SK-N-SH treated with all-trans-retinoic acid at 6 μM for 48 hours (cell line): ENCODE measurements at regions not wholly inside any gene's neighbourhood (a gene's known extent, or its start where the extent isn't known, plus 50 kb on each side); places are given as distances from the start of the nearest gene placed in this dataset.

ENCODE experiments used
- ATAC-seq: fragments of 200-7000 bp; cut with Tn5 transposase; 3 replicates; pipeline ENCODE4 v1.9.1; 2020; ENCODE audit warnings: mild to moderate bottlenecking, moderate library complexity
- ARNTL ChIP-seq: fragments of 450-650 bp; formaldehyde crosslinking; IDR thresholded peaks from 2 replicates; pipeline ENCODE4 v1.5.0; 2020; ENCODE audit warnings: low read depth, mild to moderate bottlenecking, moderate library complexity, borderline replicate concordance
- BACH2 ChIP-seq: fragments of 250-450 bp; sonication (Bioruptor Pico); IDR thresholded peaks from 2 replicates; pipeline ENCODE4 v1.9.0; 2021; ENCODE audit warnings: mild to moderate bottlenecking, borderline replicate concordance
- ESRRG ChIP-seq: fragments of 250-450 bp; sonication (Bioruptor Pico); IDR thresholded peaks from 2 replicates; pipeline ENCODE4 v1.6.1; 2021; ENCODE audit warnings: mild to moderate bottlenecking
- GLIS3 ChIP-seq: fragments of 250-450 bp; sonication (Bioruptor Pico); IDR thresholded peaks from 2 replicates; pipeline ENCODE4 v1.5.0; 2020; ENCODE audit warnings: mild to moderate bottlenecking, moderate library complexity
- ISL1 ChIP-seq: fragments of 250-450 bp; sonication (Bioruptor Pico); IDR thresholded peaks from 2 replicates; pipeline ENCODE4 v2.1.2; 2022; ENCODE audit warnings: mild to moderate bottlenecking, moderate library complexity
- PATZ1 ChIP-seq: fragments of 250-450 bp; sonication (Bioruptor Pico); IDR thresholded peaks from 2 replicates; pipeline ENCODE4 v1.8.0; 2020; ENCODE audit warnings: mild to moderate bottlenecking, moderate library complexity, borderline replicate concordance
- POU6F1 ChIP-seq: fragments of 250-450 bp; sonication (Bioruptor Pico); IDR thresholded peaks from 2 replicates; pipeline ENCODE4 v1.8.0; 2021; ENCODE audit warnings: low read depth, mild to moderate bottlenecking, moderate library complexity, borderline replicate concordance
- PPARA ChIP-seq: fragments of 250-450 bp; sonication (Bioruptor Pico); IDR thresholded peaks from 2 replicates; pipeline ENCODE4 v1.5.0; 2020; ENCODE audit warnings: mild to moderate bottlenecking, borderline replicate concordance
- RARB ChIP-seq: fragments of 250-450 bp; sonication (Bioruptor Pico); IDR thresholded peaks from 2 replicates; pipeline ENCODE4 v1.8.0; 2021; ENCODE audit warnings: mild to moderate bottlenecking, moderate library complexity
- SNAI2 ChIP-seq: fragments of 250-450 bp; sonication (Bioruptor Pico); IDR thresholded peaks from 2 replicates; pipeline ENCODE4 v1.5.0; 2020; ENCODE audit warnings: mild to moderate bottlenecking, moderate library complexity
- ZFP3 ChIP-seq: fragments of 250-450 bp; sonication (Bioruptor Pico); IDR thresholded peaks from 2 replicates; pipeline ENCODE4 v1.5.0; 2020; ENCODE audit warnings: mild to moderate bottlenecking, moderate library complexity
- ZFP30 ChIP-seq: fragments of 450-650 bp; formaldehyde crosslinking; IDR thresholded peaks from 2 replicates; pipeline ENCODE4 v1.5.0; 2022; ENCODE audit warnings: mild to moderate bottlenecking, moderate library complexity
- ZNF565 ChIP-seq: fragments of 450-650 bp; formaldehyde crosslinking; conservative IDR thresholded peaks from 2 replicates; pipeline ENCODE4 v1.5.0; 2020; ENCODE audit warnings: low read depth, mild to moderate bottlenecking, moderate library complexity
- ZNF70 ChIP-seq: fragments of 450-650 bp; formaldehyde crosslinking; IDR thresholded peaks from 2 replicates; pipeline ENCODE4 v1.5.0; 2020; ENCODE audit warnings: mild to moderate bottlenecking, moderate library complexity
- TF ChIP-seq, protein P1 (sequence below): fragments of 250-450 bp; sonication (Bioruptor Pico); IDR thresholded peaks from 2 replicates; pipeline ENCODE4 v1.5.1; 2020; ENCODE audit warnings: low read depth, mild to moderate bottlenecking, moderate library complexity
- TF ChIP-seq, protein P2 (sequence below): fragments of 250-450 bp; sonication (Bioruptor Pico); IDR thresholded peaks from 2 replicates; pipeline ENCODE4 v1.5.0; 2020; ENCODE audit warnings: mild to moderate bottlenecking, moderate library complexity

- no peak for ATAC-seq
- no peak for TF ChIP-seq BACH2 (CRISPR knock-in tag)
- no peak for TF ChIP-seq ARNTL
- no peak for TF ChIP-seq ZNF70
- TF ChIP-seq POU6F1 (CRISPR knock-in tag): no peak
- TF ChIP-seq, protein P1, sequence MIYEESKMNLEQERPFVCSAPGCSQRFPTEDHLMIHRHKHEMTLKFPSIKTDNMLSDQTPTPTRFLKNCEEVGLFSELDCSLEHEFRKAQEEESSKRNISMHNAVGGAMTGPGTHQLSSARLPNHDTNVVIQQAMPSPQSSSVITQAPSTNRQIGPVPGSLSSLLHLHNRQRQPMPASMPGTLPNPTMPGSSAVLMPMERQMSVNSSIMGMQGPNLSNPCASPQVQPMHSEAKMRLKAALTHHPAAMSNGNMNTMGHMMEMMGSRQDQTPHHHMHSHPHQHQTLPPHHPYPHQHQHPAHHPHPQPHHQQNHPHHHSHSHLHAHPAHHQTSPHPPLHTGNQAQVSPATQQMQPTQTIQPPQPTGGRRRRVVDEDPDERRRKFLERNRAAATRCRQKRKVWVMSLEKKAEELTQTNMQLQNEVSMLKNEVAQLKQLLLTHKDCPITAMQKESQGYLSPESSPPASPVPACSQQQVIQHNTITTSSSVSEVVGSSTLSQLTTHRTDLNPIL (CRISPR knock-in tag): no peak
- TF ChIP-seq ZFP30: no peak
- TF ChIP-seq PATZ1 (CRISPR knock-in tag): no peak
- TF ChIP-seq, all 23 proteins: peak for 0
Measured at GRCh38 chr7:22555476-22555875, 55.5 kb upstream of the STEAP1B start.

DNA sequence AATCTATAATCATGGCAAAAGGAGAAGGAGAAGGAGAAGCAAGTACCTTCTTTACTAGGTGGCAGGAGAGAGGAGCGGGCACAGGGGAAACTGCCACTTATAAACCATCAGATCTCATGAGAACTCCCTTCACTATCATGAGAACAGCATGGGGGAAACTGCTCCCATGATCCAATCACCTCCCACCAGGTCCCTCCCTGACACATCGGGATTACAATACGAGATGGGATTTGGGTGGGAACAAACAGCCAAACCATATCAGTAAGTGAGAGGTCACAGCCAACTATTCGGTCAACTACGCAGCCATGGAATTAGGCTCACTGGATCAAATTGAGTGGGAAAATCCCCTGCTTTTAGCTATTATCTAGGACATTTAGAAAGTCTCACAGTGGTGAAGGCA, 54.2 kb upstream of the STEAP1B start:
- TF ChIP-seq BACH2 (CRISPR knock-in tag) (no peak), ZNF565 (no peak), SNAI2 (no peak), RARB (CRISPR knock-in tag) (no peak), ZFP3 (CRISPR knock-in tag) (no peak), ESRRG (CRISPR knock-in tag) (no peak), ZFP30 (no peak), PPARA (CRISPR knock-in tag) (no peak), POU6F1 (CRISPR knock-in tag) (no peak), ISL1 (CRISPR knock-in tag) (no peak), GLIS3 (CRISPR knock-in tag) (no peak)
- TF ChIP-seq, protein P2, sequence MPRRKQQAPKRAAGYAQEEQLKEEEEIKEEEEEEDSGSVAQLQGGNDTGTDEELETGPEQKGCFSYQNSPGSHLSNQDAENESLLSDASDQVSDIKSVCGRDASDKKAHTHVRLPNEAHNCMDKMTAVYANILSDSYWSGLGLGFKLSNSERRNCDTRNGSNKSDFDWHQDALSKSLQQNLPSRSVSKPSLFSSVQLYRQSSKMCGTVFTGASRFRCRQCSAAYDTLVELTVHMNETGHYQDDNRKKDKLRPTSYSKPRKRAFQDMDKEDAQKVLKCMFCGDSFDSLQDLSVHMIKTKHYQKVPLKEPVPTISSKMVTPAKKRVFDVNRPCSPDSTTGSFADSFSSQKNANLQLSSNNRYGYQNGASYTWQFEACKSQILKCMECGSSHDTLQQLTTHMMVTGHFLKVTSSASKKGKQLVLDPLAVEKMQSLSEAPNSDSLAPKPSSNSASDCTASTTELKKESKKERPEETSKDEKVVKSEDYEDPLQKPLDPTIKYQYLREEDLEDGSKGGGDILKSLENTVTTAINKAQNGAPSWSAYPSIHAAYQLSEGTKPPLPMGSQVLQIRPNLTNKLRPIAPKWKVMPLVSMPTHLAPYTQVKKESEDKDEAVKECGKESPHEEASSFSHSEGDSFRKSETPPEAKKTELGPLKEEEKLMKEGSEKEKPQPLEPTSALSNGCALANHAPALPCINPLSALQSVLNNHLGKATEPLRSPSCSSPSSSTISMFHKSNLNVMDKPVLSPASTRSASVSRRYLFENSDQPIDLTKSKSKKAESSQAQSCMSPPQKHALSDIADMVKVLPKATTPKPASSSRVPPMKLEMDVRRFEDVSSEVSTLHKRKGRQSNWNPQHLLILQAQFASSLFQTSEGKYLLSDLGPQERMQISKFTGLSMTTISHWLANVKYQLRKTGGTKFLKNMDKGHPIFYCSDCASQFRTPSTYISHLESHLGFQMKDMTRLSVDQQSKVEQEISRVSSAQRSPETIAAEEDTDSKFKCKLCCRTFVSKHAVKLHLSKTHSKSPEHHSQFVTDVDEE: no peak
- TF ChIP-seq, protein P1 (CRISPR knock-in tag): no peak
- ATAC-seq: no peak

DNA sequence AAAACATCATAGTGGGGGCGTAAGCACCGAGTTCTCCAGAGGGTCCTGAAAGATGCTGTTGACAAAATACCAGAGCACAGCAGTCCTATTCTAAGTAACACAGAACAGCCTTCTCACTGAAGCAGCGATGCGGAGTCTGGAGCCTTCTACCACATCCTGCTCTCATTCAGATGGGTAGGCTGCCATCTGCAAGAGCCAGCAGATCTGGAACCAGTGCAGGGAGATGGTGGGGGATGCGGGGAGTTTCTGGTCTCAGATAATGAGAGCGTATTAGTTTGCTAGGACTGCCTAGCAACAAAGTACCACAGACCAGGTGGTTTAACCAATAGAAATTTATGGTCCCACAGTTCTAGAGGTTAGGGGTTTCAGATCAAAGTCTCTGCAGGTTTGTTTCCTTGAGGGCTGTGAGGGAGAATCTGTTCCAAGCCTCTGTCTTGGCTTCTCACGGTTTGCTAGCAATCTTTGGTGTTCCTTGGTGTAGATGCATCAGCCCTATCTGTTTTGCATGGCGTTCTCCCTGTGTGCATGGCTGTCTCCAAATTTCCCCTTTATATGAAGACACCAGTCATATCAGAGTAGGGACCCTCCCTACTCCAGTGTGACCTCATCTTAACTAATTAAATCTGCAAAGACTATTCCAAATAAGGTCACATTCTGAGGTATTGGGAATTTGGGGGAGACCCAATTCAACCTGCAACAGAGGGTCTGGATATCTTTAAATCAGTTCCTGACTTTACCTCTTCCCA, 52.0 kb upstream of the STEAP1B start:
- no peak for ATAC-seq
- TF ChIP-seq PATZ1 (CRISPR knock-in tag): no peak
